GM23338 (cell line): ENCODE measurements at regions not wholly inside any gene's neighbourhood (a gene's known extent, or its start where the extent isn't known, plus 50 kb on each side); places are given as distances from the start of the nearest gene placed in this dataset.

Source experiments
- ATAC-seq: fragments of 200-7000 bp; cut with Tn5 transposase; 3 replicates; pipeline ENCODE4 v1.9.1; 2020
- DNase-seq: peaks from one replicate; pipeline ENCODE4 v3.0.0-alpha.2; 2015; ENCODE audit warnings: low spot score
- H2AFZ ChIP-seq: fragments of 200-600 bp; sonication (generic); 2 replicates; pipeline ENCODE4 v1.8.0; 2016; ENCODE audit warnings: antibody characterized with exemption, mild to moderate bottlenecking, moderate library complexity
- H3F3A ChIP-seq: fragments of 200-600 bp; sonication (generic); replicated peaks from 2 replicates; pipeline ENCODE4 v1.8.0; 2017; ENCODE audit warnings: antibody characterized with exemption, mixed run types, low read depth
- H3K27ac ChIP-seq: fragments of 200-600 bp; sonication (generic); 2 replicates; pipeline ENCODE4 v1.6.1; 2016; ENCODE audit warnings: low read depth
- H3K27me3 ChIP-seq: fragments of 200-600 bp; sonication (generic); 2 replicates; pipeline ENCODE4 v1.8.0; 2016; ENCODE audit warnings: mild to moderate bottlenecking, mixed run types, moderate library complexity; ENCODE audit not compliant: insufficient read depth
- H3K36me3 ChIP-seq: fragments of 200-600 bp; sonication (generic); 2 replicates; pipeline ENCODE4 v1.8.0; 2016; ENCODE audit warnings: mild to moderate bottlenecking; ENCODE audit not compliant: insufficient read depth
- H3K4me1 ChIP-seq: fragments of 200-600 bp; sonication (generic); 2 replicates; pipeline ENCODE4 v1.8.0; 2016; ENCODE audit warnings: mild to moderate bottlenecking, moderate library complexity; ENCODE audit not compliant: insufficient read depth
- H3K4me2 ChIP-seq: fragments of 200-600 bp; sonication (generic); 2 replicates; pipeline ENCODE4 v1.7.1; 2017; ENCODE audit warnings: mixed run types
- H3K4me3 ChIP-seq: fragments of 200-600 bp; sonication (generic); 2 replicates; pipeline ENCODE4 v1.6.1; 2016; ENCODE audit warnings: mixed run types
- H3K79me2 ChIP-seq: fragments of 200-600 bp; sonication (generic); replicated peaks from 2 replicates; pipeline ENCODE4 v1.8.0; 2017; ENCODE audit warnings: mild to moderate bottlenecking; ENCODE audit not compliant: insufficient read depth
- H3K9me2 ChIP-seq: fragments of 200-600 bp; sonication (generic); 2 replicates; pipeline ENCODE4 v1.8.0; 2017; ENCODE audit not compliant: insufficient read depth
- H4K20me1 ChIP-seq: fragments of 200-600 bp; sonication (generic); replicated peaks from 2 replicates; pipeline ENCODE4 v1.8.0; 2017; ENCODE audit warnings: mild to moderate bottlenecking; ENCODE audit not compliant: insufficient read depth
- H3K27ac Mint-ChIP-seq: 2 replicates; pipeline ENCODE4 v1.8.0; 2020; ENCODE audit warnings: inconsistent platforms, mild to moderate bottlenecking, moderate library complexity, mixed read lengths
- H3K27me3 Mint-ChIP-seq: 3 replicates; pipeline ENCODE4 v1.8.0; 2022; ENCODE audit warnings: low read depth, mild to moderate bottlenecking, moderate library complexity, mixed read lengths, inconsistent platforms; ENCODE audit not compliant: insufficient read depth, poor library complexity
- H3K36me3 Mint-ChIP-seq: 3 replicates; pipeline ENCODE4 v1.8.0; 2021; ENCODE audit warnings: low read depth, mild to moderate bottlenecking, inconsistent platforms, moderate library complexity, mixed read lengths
- H3K4me1 Mint-ChIP-seq: 3 replicates; pipeline ENCODE4 v1.8.0; 2020; ENCODE audit warnings: mild to moderate bottlenecking, inconsistent platforms, mixed read lengths
- H3K4me3 Mint-ChIP-seq: 3 replicates; pipeline ENCODE4 v1.8.0; 2021; ENCODE audit warnings: moderate library complexity, mild to moderate bottlenecking, inconsistent platforms, mixed read lengths
- H3K9me3 Mint-ChIP-seq: 3 replicates; pipeline ENCODE4 v1.8.0; 2020; ENCODE audit warnings: moderate library complexity, mild to moderate bottlenecking, inconsistent platforms, mixed read lengths
- CREB1 ChIP-seq: fragments of 250-450 bp; sonication (Bioruptor Pico); IDR thresholded peaks from 2 replicates; pipeline ENCODE4 v1.5.0; 2020; ENCODE audit warnings: low read depth, mild to moderate bottlenecking, moderate library complexity
- EZH2phosphoT487 ChIP-seq: fragments of 200-600 bp; sonication (generic); IDR thresholded peaks from one replicate; pipeline ENCODE4 v1.8.1; 2018; ENCODE audit warnings: antibody characterized with exemption; ENCODE audit not compliant: unreplicated experiment
- JUNB ChIP-seq: IDR thresholded peaks from one replicate; pipeline ENCODE4 v1.6.1; 2016; ENCODE audit warnings: antibody characterized with exemption; ENCODE audit not compliant: unreplicated experiment
- NANOG ChIP-seq: IDR thresholded peaks from 2 replicates; pipeline ENCODE4 v1.6.1; 2016; ENCODE audit warnings: antibody characterized with exemption, borderline replicate concordance
- POLR2AphosphoS5 ChIP-seq: IDR thresholded peaks from 2 replicates; pipeline ENCODE4 v1.6.1; 2016; ENCODE audit warnings: antibody characterized with exemption, low read depth
- REST ChIP-seq: IDR thresholded peaks from one replicate; pipeline ENCODE4 v1.6.1; 2018; ENCODE audit warnings: antibody characterized with exemption; ENCODE audit not compliant: unreplicated experiment
- STAT1 ChIP-seq: IDR thresholded peaks from one replicate; pipeline ENCODE4 v1.6.1; 2016; ENCODE audit warnings: antibody characterized with exemption; ENCODE audit not compliant: unreplicated experiment
- ZNF114 ChIP-seq: fragments of 250-450 bp; sonication (Bioruptor Pico); IDR thresholded peaks from 2 replicates; pipeline ENCODE4 v1.5.0; 2020; ENCODE audit warnings: mild to moderate bottlenecking, moderate library complexity
- ZNF462 ChIP-seq: fragments of 250-450 bp; sonication (Bioruptor Pico); IDR thresholded peaks from 2 replicates; pipeline ENCODE4 v1.5.0; 2020; ENCODE audit warnings: mild to moderate bottlenecking, moderate library complexity
- TF ChIP-seq, protein P1 (sequence below): IDR thresholded peaks from 2 replicates; pipeline ENCODE4 v1.6.1; 2016; ENCODE audit warnings: antibody characterized with exemption

DNA sequence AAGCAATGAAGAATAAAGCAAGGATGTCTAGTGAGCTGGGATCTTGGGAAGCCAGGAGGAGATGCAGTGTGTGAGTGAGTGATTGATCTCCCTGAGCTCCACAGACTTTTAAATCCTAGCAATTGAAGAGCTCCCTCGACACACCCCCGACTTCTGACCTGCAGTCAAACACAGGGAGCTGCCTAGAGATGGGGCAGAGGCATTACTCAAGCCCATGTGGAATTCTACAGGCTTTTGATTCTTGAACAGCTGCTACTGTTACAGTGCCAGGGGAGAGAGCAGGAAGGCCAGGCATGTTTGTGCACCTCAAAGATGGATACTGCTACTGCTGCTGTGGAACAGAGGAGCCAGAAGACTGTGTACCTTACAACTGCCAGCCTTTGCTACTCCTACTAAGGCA, 1403.1 kb upstream of the ALCAM start:
- Histone ChIP-seq H2AFZ (0 out of 2 replicates have a peak overlapping the region, but pooled peaks have one; percentile 25), H3K27ac (no peak overlapping the region), H3K4me2 (no peak overlapping the region), H3K27me3 (no peaks in the 10 kb centered on the region), H3K4me3 (no peak overlapping the region), H3K36me3 (no peaks in the 10 kb centered on the region), H3F3A (no peaks in the 10 kb centered on the region), H3K4me1 (no peaks in the 10 kb centered on the region), H3K79me2 (no peaks in the 10 kb centered on the region), H4K20me1 (no peaks in the 10 kb centered on the region), H3K9me2 (no peaks in the 10 kb centered on the region)
- Mint-ChIP-seq H3K36me3 (peaks cover 3% of the 10 kb centered on the region; the same call in 1 of the 3 replicates), H3K27ac (0 out of 2 replicates have a peak overlapping the region, but pooled peaks have one; percentile 19), H3K9me3 (peaks cover 3% of the 10 kb centered on the region; the same call in 1 of the 3 replicates), H3K27me3 (no peaks in the 10 kb centered on the region), H3K4me3 (no peak overlapping the region), H3K4me1 (peaks cover 5% of the 10 kb centered on the region; the same call in 1 of the 3 replicates)
- peak; percentile 19 for DNase-seq
- no peak for TF ChIP-seq ZNF114
- no peak for TF ChIP-seq REST
- TF ChIP-seq POLR2AphosphoS5: no peak
- TF ChIP-seq, protein P1, sequence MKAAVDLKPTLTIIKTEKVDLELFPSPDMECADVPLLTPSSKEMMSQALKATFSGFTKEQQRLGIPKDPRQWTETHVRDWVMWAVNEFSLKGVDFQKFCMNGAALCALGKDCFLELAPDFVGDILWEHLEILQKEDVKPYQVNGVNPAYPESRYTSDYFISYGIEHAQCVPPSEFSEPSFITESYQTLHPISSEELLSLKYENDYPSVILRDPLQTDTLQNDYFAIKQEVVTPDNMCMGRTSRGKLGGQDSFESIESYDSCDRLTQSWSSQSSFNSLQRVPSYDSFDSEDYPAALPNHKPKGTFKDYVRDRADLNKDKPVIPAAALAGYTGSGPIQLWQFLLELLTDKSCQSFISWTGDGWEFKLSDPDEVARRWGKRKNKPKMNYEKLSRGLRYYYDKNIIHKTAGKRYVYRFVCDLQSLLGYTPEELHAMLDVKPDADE: no peak
- TF ChIP-seq JUNB: no peak
- TF ChIP-seq STAT1: no peak
- no peak for TF ChIP-seq NANOG
- TF ChIP-seq CREB1 (CRISPR knock-in tag): no peak
- TF ChIP-seq ZNF462 (CRISPR knock-in tag): no peak
- TF ChIP-seq EZH2phosphoT487: no peak
- ATAC-seq: peak; percentile 81
